ENCODE measurements at regions not wholly inside any gene's neighbourhood (a gene's known extent, or its start where the extent isn't known, plus 50 kb on each side); places are given as distances from the start of the nearest gene placed in this dataset.

GRCh38 chr5:74143151-74143550, 497.4 kb downstream of the ENC1 start:
- H3K27ac ChIP-seq (ENCODE audit: control insufficient read depth, insufficient read depth): no peak overlapping the region
- H3K36me3 ChIP-seq (ENCODE audit: control insufficient read depth in 2 of 2, insufficient read depth in 2 of 2, low read length in 1 of 2): no peaks in the 10 kb centered on the region
- H3K4me2 ChIP-seq (ENCODE audit: control insufficient read depth, insufficient read depth): no peak overlapping the region
- in situ Hi-C loops (cut with MboI) (no loop called here), intact Hi-C loops (cut with micrococcal nuclease; ENCODE audit: unreplicated experiment) (no loop called here)
- ChIA-PET RAD21 (ENCODE audit: unreplicated experiment) (no interaction called here), POLR2A (no interaction called here), SMC1A (ENCODE audit: uncharacterized antibody, unreplicated experiment) (no interaction called here), CTCF (no interaction called here)
- FAIRE-seq (no peak), DNase-seq (ENCODE audit: low read depth, low spot score) (no peak), ATAC-seq (no peak)
- no TSS peak for BruUV-seq (replicated peaks)
- no peaks in the 10 kb centered on the region; a peak in 2 of 4 replicates for H3K27me3 ChIP-seq (replicated peaks in 1 of 2; ENCODE audit: control insufficient read depth in 2 of 2, insufficient read depth in 2 of 2, low read length in 1 of 2)
- no peak overlapping the region for H3K4me3 ChIP-seq
- H2AFZ ChIP-seq (ENCODE audit: control insufficient read depth, low read depth, low read length): no peak overlapping the region
- H3K79me2 ChIP-seq (ENCODE audit: control insufficient read depth, insufficient read depth, low read length): no peaks in the 10 kb centered on the region
- no peaks in the 10 kb centered on the region for H4K20me1 ChIP-seq (ENCODE audit: control insufficient read depth, insufficient read depth)
- TF ChIP-seq ATF3 (IDR thresholded peaks at IDR 0.05; ENCODE audit: borderline replicate concordance, extremely low read depth, low read depth, low read length) (no peak), CEBPB (IDR thresholded peaks at IDR 0.05; ENCODE audit: borderline replicate concordance in 1 of 2, low read depth in 2 of 2, low read length in 2 of 2) (no peak), SMC3 (IDR thresholded peaks at IDR 0.05; ENCODE audit: borderline replicate concordance, low read length) (no peak), IKZF1 (conservative IDR thresholded peaks at IDR 0.05) (no peak), FOXM1 (IDR thresholded peaks at IDR 0.05; ENCODE audit: low read depth, low read length) (no peak), MYC (IDR thresholded peaks at IDR 0.05; ENCODE audit: insufficient read depth, insufficient read length, insufficient replicate concordance, low read length, severe bottlenecking) (no peak), RCOR1 (conservative IDR thresholded peaks at IDR 0.05; ENCODE audit: low read depth, low read length) (no peak), ZBTB40 (IDR thresholded peaks at IDR 0.05; ENCODE audit: borderline replicate concordance) (no peak), POLR2A (IDR thresholded peaks at IDR 0.05; ENCODE audit: low read depth, low read length) (no peak), NFXL1 (IDR thresholded peaks at IDR 0.05; ENCODE audit: borderline replicate concordance) (no peak), CHD1 (IDR thresholded peaks at IDR 0.05; ENCODE audit: low read depth, low read length) (no peak), MYB (IDR thresholded peaks at IDR 0.05; ENCODE audit: borderline replicate concordance, low read depth, low read length) (no peak), KDM1A (IDR thresholded peaks at IDR 0.05; ENCODE audit: borderline replicate concordance) (no peak), SRF (IDR thresholded peaks at IDR 0.05; ENCODE audit: low read depth in 2 of 2, low read length in 2 of 2) (no peak)
- no peak overlapping the region for H3K9ac ChIP-seq (ENCODE audit: control insufficient read depth, insufficient read depth, low read length)
- no peaks in the 10 kb centered on the region for H3K9me3 ChIP-seq (replicated peaks; ENCODE audit: control insufficient read depth, insufficient read depth, low read length)
- 2% methylated on average over 3 of the region's 3 CpGs for WGBS (ENCODE audit: insufficient coverage, insufficient replicate concordance, low lambda C conversion rate, missing lambda C conversion rate)
- H3K4me1 ChIP-seq (ENCODE audit: control insufficient read depth, insufficient read depth, low read length): no peaks in the 10 kb centered on the region
